HCT116 (cell line): ENCODE measurements at regions not wholly inside any gene's neighbourhood (a gene's known extent, or its start where the extent isn't known, plus 50 kb on each side); places are given as distances from the start of the nearest gene placed in this dataset.

Experiments used
- ATAC-seq: fragments of 200-7000 bp; cut with Tn5 transposase; 2 replicates; pipeline ENCODE4 v1.9.1; 2020; ENCODE audit warnings: mild to moderate bottlenecking, moderate library complexity
- BruUV-seq: library from RNA; stranded (reverse); fragments of 400-500 nt; replicated peaks from 2 replicates; lab custom pipeline; 2021; lab: Mats Ljungman, UMichigan
- CTCF ChIA-PET: fragments of 300-600 bp; sonication (Branson Sonifier 250); formaldehyde crosslinking; loops from one replicate; lab custom pipeline; 2021; ENCODE audit warnings: antibody characterized with exemption; lab: Charles Lee
- POLR2A ChIA-PET: fragments of 300-600, 350-600 bp; sonication (Branson Sonifier 250); formaldehyde crosslinking; loops from one replicate; lab custom pipeline; 2021; ENCODE audit warnings: antibody characterized with exemption; lab: Charles Lee
- RAD21 ChIA-PET, 2 experiments: fragments of 300-600 bp; sonication (Branson Sonifier 250); formaldehyde crosslinking; loops; one replicate each; lab custom pipeline; 2023; ENCODE audit warnings: low total read pairs in 2 of 2; ENCODE audit not compliant: uncharacterized antibody in 2 of 2, unreplicated experiment in 2 of 2, low non-redundant PET in 1 of 2; lab: Charles Lee
- DNase-seq: peaks from one replicate; pipeline ENCODE4 v3.0.0-alpha.2; 2010; ENCODE audit warnings: low read depth, low spot score
- H2AFZ ChIP-seq: fragments of 200-600 bp; shearing (Covaris generic), sonication (generic); 2 replicates; pipeline ENCODE4 v1.6.1; 2017; ENCODE audit warnings: low read depth, mixed run types, mixed read lengths, antibody characterized with exemption, low read length; ENCODE audit not compliant: poor library complexity, severe bottlenecking
- H3K27ac ChIP-seq: 2 replicates; pipeline ENCODE4 v1.5.1; 2012; ENCODE audit warnings: low read depth, low read length
- H3K27me3 ChIP-seq: fragments of 200-600 bp; sonication (generic); 2 replicates; pipeline ENCODE4 v1.6.1; 2016; ENCODE audit warnings: mixed run types, low read length, mixed read lengths; ENCODE audit not compliant: insufficient read depth
- H3K36me3 ChIP-seq, 2 experiments: fragments of 200-500 bp in 1 of 2; fragments of 200-600 bp in 1 of 2; sonication (Bioruptor generic) in 1 of 2; sonication (generic) in 1 of 2; 2 replicates each; pipeline versions ENCODE4 v1.5.1 to v1.6.1; 2014 to 2016; ENCODE audit warnings: low read length in 2 of 2, inconsistent platforms in 1 of 2, mixed read lengths in 1 of 2, mixed run types in 1 of 2; ENCODE audit not compliant: insufficient read depth in 2 of 2, control insufficient read depth in 1 of 2
- H3K4me1 ChIP-seq, 2 experiments: fragments of 200-600 bp in 1 of 2; sonication (generic) in 1 of 2; 2 replicates each; pipeline versions ENCODE4 v1.5.1 to v1.6.1; 2012 to 2017; ENCODE audit warnings: low read length in 2 of 2, inconsistent platforms in 1 of 2, mild to moderate bottlenecking in 1 of 2, mixed read lengths in 1 of 2, mixed run types in 1 of 2, moderate library complexity in 1 of 2; ENCODE audit not compliant: insufficient read depth in 2 of 2, control insufficient read depth in 1 of 2
- H3K4me2 ChIP-seq: fragments of 200-600 bp; sonication (generic); 2 replicates; pipeline ENCODE4 v1.6.1; 2017; ENCODE audit warnings: mixed run types, low read length, mixed read lengths
- H3K4me3 ChIP-seq, 2 experiments: fragments of 200-600 bp in 1 of 2; sonication (generic) in 1 of 2; replicated peaks in 1 of 2; 2 replicates each; pipeline ENCODE4 v1.5.1; 2011 to 2016; ENCODE audit warnings: low read length in 2 of 2, control low read depth in 1 of 2, low read depth in 1 of 2, mild to moderate bottlenecking in 1 of 2, mixed read lengths in 1 of 2, mixed run types in 1 of 2
- H3K79me2 ChIP-seq: fragments of 200-600 bp; sonication (generic); 2 replicates; pipeline ENCODE4 v1.6.1; 2017; ENCODE audit warnings: mild to moderate bottlenecking, mixed run types, low read length, moderate library complexity, mixed read lengths; ENCODE audit not compliant: insufficient read depth
- H3K9ac ChIP-seq: fragments of 200-600 bp; sonication (generic); 2 replicates; pipeline ENCODE4 v1.6.1; 2016; ENCODE audit warnings: low read length, mixed read lengths
- H3K9me2 ChIP-seq: fragments of 200-600 bp; sonication (generic), shearing (Covaris generic); 2 replicates; pipeline ENCODE4 v1.6.1; 2017; ENCODE audit warnings: mixed run types, mild to moderate bottlenecking, moderate library complexity; ENCODE audit not compliant: insufficient read depth
- H3K9me3 ChIP-seq, 2 experiments: fragments of 200-500 bp in 1 of 2; fragments of 200-600 bp in 1 of 2; sonication (Bioruptor generic) in 1 of 2; sonication (generic) in 1 of 2; 2 replicates each; pipeline ENCODE4 v1.6.1; 2014 to 2017; ENCODE audit warnings: low read length in 2 of 2, mixed read lengths in 2 of 2, inconsistent platforms in 1 of 2, low read depth in 1 of 2, mild to moderate bottlenecking in 1 of 2, mixed run types in 1 of 2, moderate library complexity in 1 of 2; ENCODE audit not compliant: control insufficient read depth in 1 of 2, insufficient read depth in 1 of 2
- H4K20me1 ChIP-seq: fragments of 200-600 bp; sonication (generic), shearing (Covaris generic); 2 replicates; pipeline ENCODE4 v1.6.1; 2017; ENCODE audit warnings: mixed run types, mild to moderate bottlenecking, moderate library complexity; ENCODE audit not compliant: insufficient read depth
- ATF3 ChIP-seq: IDR thresholded peaks from 2 replicates; pipeline ENCODE4 v1.6.1; 2012
- CEBPB ChIP-seq: IDR thresholded peaks from 2 replicates; pipeline ENCODE4 v1.6.1; 2012; ENCODE audit warnings: low read depth
- CTCF ChIP-seq, 3 experiments: fragments of 200-600 bp in 1 of 3; sonication (generic) in 1 of 3; IDR thresholded peaks in 2 of 3; conservative IDR thresholded peaks in 1 of 3; 2 replicates each; pipeline ENCODE4 v1.5.1; 2012 to 2017; ENCODE audit warnings: low read depth in 2 of 3, low read length in 2 of 3, antibody characterized with exemption in 1 of 3, borderline replicate concordance in 1 of 3, control low read depth in 1 of 3, mild to moderate bottlenecking in 1 of 3, mixed read lengths in 1 of 3, mixed run types in 1 of 3, moderate library complexity in 1 of 3; ENCODE audit not compliant: insufficient read depth in 1 of 3
- EGR1 ChIP-seq: IDR thresholded peaks from 2 replicates; pipeline ENCODE4 v1.6.1; 2012; ENCODE audit warnings: low read depth
- ELF1 ChIP-seq: IDR thresholded peaks from 2 replicates; pipeline ENCODE4 v1.6.1; 2012; ENCODE audit warnings: low read depth, borderline replicate concordance
- EZH2 ChIP-seq: fragments of 200-600 bp; sonication (generic); IDR thresholded peaks from 2 replicates; pipeline ENCODE4 v1.6.1; 2017; ENCODE audit warnings: antibody characterized with exemption, mixed run types
- EZH2phosphoT487 ChIP-seq: fragments of 200-600 bp; IDR thresholded peaks from 2 replicates; pipeline ENCODE4 v1.6.1; 2018; ENCODE audit warnings: antibody characterized with exemption, borderline replicate concordance
- FOSL1 ChIP-seq: IDR thresholded peaks from 2 replicates; pipeline ENCODE4 v1.6.1; 2012; ENCODE audit warnings: low read depth
- JUND ChIP-seq: IDR thresholded peaks from 2 replicates; pipeline ENCODE4 v1.6.1; 2012
- MAX ChIP-seq: IDR thresholded peaks from 2 replicates; pipeline ENCODE4 v1.6.1; 2012
- RAD21 ChIP-seq: IDR thresholded peaks from 2 replicates; pipeline ENCODE4 v1.6.1; 2012; ENCODE audit warnings: low read depth, mild to moderate bottlenecking
- REST ChIP-seq: IDR thresholded peaks from 2 replicates; pipeline ENCODE4 v1.6.1; 2012; ENCODE audit warnings: low read depth
- SIN3A ChIP-seq: IDR thresholded peaks from 2 replicates; pipeline ENCODE4 v1.6.1; 2012; ENCODE audit warnings: low read depth
- SP1 ChIP-seq: IDR thresholded peaks from 2 replicates; pipeline ENCODE4 v1.6.1; 2012; ENCODE audit warnings: low read depth
- SRF ChIP-seq: IDR thresholded peaks from 2 replicates; pipeline ENCODE4 v1.6.1; 2012; ENCODE audit warnings: low read depth
- YY1 ChIP-seq: IDR thresholded peaks from 2 replicates; pipeline ENCODE4 v1.6.1; 2011; ENCODE audit warnings: low read length, low read depth, moderate library complexity, mild to moderate bottlenecking; ENCODE audit not compliant: insufficient replicate concordance; ENCODE audit errors: extremely low read depth
- ZBTB33 ChIP-seq: IDR thresholded peaks from 2 replicates; pipeline ENCODE4 v1.6.1; 2011; ENCODE audit warnings: mild to moderate bottlenecking, low read length, moderate library complexity; ENCODE audit not compliant: insufficient replicate concordance; ENCODE audit errors: extremely low read depth
- ZFX ChIP-seq: fragments of 450-650 bp; IDR thresholded peaks from 2 replicates; pipeline ENCODE4 v1.6.1; 2017
- ZNF274 ChIP-seq: fragments of 200-500 bp; sonication (Bioruptor generic); IDR thresholded peaks from 2 replicates; pipeline ENCODE4 v1.6.1; 2014; ENCODE audit warnings: mild to moderate bottlenecking, low read depth, low read length, inconsistent platforms
- intact Hi-C: fragments of 100-400 bp; cut with micrococcal nuclease; formaldehyde crosslinking; loops from 2 replicates; pipeline ENCODE4 v1.10.0; 2022

- H3K79me2 ChIP-seq, result no peaks in the 10 kb centered on the region
- CTCF ChIA-PET, result no interaction called here
- H3K4me3 ChIP-seq, result no peak overlapping the region
- POLR2A ChIA-PET, result no interaction called here
- TF ChIP-seq EGR1 (no peak), JUND (no peak), SIN3A (no peak), RAD21 (no peak), SRF (no peak), EZH2phosphoT487 (no peak), EZH2 (no peak), REST (no peak), FOSL1 (no peak), MAX (no peak), SP1 (no peak), ZFX (no peak), ZNF274 (no peak), CTCF (IDR thresholded peaks at IDR 0.05 in 2 of 3, conservative IDR thresholded peaks at IDR 0.05 in 1 of 3; ENCODE audit: borderline replicate concordance in 1 of 3, insufficient read depth in 1 of 3, low read depth in 2 of 3, low read length in 2 of 3) (no peak), ZBTB33 (no peak), ELF1 (no peak), ATF3 (no peak), CEBPB (no peak), YY1 (no peak)
- H2AFZ ChIP-seq, result no peak overlapping the region
- H3K36me3 ChIP-seq, result no peaks in the 10 kb centered on the region
- peaks cover 35% of the 10 kb centered on the region for H3K27me3 ChIP-seq
- H3K4me2 ChIP-seq, result no peak overlapping the region
- H4K20me1 ChIP-seq, result no peaks in the 10 kb centered on the region
- intact Hi-C loops, result no loop called here
- no peaks in the 10 kb centered on the region for H3K9me3 ChIP-seq
- RAD21 ChIA-PET, result no interaction called here
- ATAC-seq (no peak), DNase-seq (no peak)
- no peaks in the 10 kb centered on the region for H3K9me2 ChIP-seq
- no peaks in the 10 kb centered on the region for H3K4me1 ChIP-seq
- H3K9ac ChIP-seq, result no peak overlapping the region
- no peak overlapping the region for H3K27ac ChIP-seq
- no TSS peak for BruUV-seq
Measured at GRCh38 chr11:116244889-116245288, 527.9 kb downstream of the BUD13 start.
